GM23338 (cell line): ENCODE measurements at regions not wholly inside any gene's neighbourhood (a gene's known extent, or its start where the extent isn't known, plus 50 kb on each side); places are given as distances from the start of the nearest gene placed in this dataset.

Experiments used
- ATAC-seq: fragments of 200-7000 bp; cut with Tn5 transposase; 3 replicates; pipeline ENCODE4 v1.9.1; 2020
- DNase-seq: peaks from one replicate; pipeline ENCODE4 v3.0.0-alpha.2; 2015; ENCODE audit warnings: low spot score
- H2AFZ ChIP-seq: fragments of 200-600 bp; sonication (generic); 2 replicates; pipeline ENCODE4 v1.8.0; 2016; ENCODE audit warnings: antibody characterized with exemption, mild to moderate bottlenecking, moderate library complexity
- H3F3A ChIP-seq: fragments of 200-600 bp; sonication (generic); replicated peaks from 2 replicates; pipeline ENCODE4 v1.8.0; 2017; ENCODE audit warnings: antibody characterized with exemption, mixed run types, low read depth
- H3K27ac ChIP-seq: fragments of 200-600 bp; sonication (generic); 2 replicates; pipeline ENCODE4 v1.6.1; 2016; ENCODE audit warnings: low read depth
- H3K27me3 ChIP-seq: fragments of 200-600 bp; sonication (generic); 2 replicates; pipeline ENCODE4 v1.8.0; 2016; ENCODE audit warnings: mild to moderate bottlenecking, mixed run types, moderate library complexity; ENCODE audit not compliant: insufficient read depth
- H3K36me3 ChIP-seq: fragments of 200-600 bp; sonication (generic); 2 replicates; pipeline ENCODE4 v1.8.0; 2016; ENCODE audit warnings: mild to moderate bottlenecking; ENCODE audit not compliant: insufficient read depth
- H3K4me1 ChIP-seq: fragments of 200-600 bp; sonication (generic); 2 replicates; pipeline ENCODE4 v1.8.0; 2016; ENCODE audit warnings: mild to moderate bottlenecking, moderate library complexity; ENCODE audit not compliant: insufficient read depth
- H3K4me2 ChIP-seq: fragments of 200-600 bp; sonication (generic); 2 replicates; pipeline ENCODE4 v1.7.1; 2017; ENCODE audit warnings: mixed run types
- H3K4me3 ChIP-seq: fragments of 200-600 bp; sonication (generic); 2 replicates; pipeline ENCODE4 v1.6.1; 2016; ENCODE audit warnings: mixed run types
- H3K79me2 ChIP-seq: fragments of 200-600 bp; sonication (generic); replicated peaks from 2 replicates; pipeline ENCODE4 v1.8.0; 2017; ENCODE audit warnings: mild to moderate bottlenecking; ENCODE audit not compliant: insufficient read depth
- H3K9me2 ChIP-seq: fragments of 200-600 bp; sonication (generic); 2 replicates; pipeline ENCODE4 v1.8.0; 2017; ENCODE audit not compliant: insufficient read depth
- H4K20me1 ChIP-seq: fragments of 200-600 bp; sonication (generic); replicated peaks from 2 replicates; pipeline ENCODE4 v1.8.0; 2017; ENCODE audit warnings: mild to moderate bottlenecking; ENCODE audit not compliant: insufficient read depth
- H3K27ac Mint-ChIP-seq: 2 replicates; pipeline ENCODE4 v1.8.0; 2020; ENCODE audit warnings: inconsistent platforms, mild to moderate bottlenecking, moderate library complexity, mixed read lengths
- H3K27me3 Mint-ChIP-seq: 3 replicates; pipeline ENCODE4 v1.8.0; 2022; ENCODE audit warnings: low read depth, mild to moderate bottlenecking, moderate library complexity, mixed read lengths, inconsistent platforms; ENCODE audit not compliant: insufficient read depth, poor library complexity
- H3K36me3 Mint-ChIP-seq: 3 replicates; pipeline ENCODE4 v1.8.0; 2021; ENCODE audit warnings: low read depth, mild to moderate bottlenecking, inconsistent platforms, moderate library complexity, mixed read lengths
- H3K4me1 Mint-ChIP-seq: 3 replicates; pipeline ENCODE4 v1.8.0; 2020; ENCODE audit warnings: mild to moderate bottlenecking, inconsistent platforms, mixed read lengths
- H3K4me3 Mint-ChIP-seq: 3 replicates; pipeline ENCODE4 v1.8.0; 2021; ENCODE audit warnings: moderate library complexity, mild to moderate bottlenecking, inconsistent platforms, mixed read lengths
- H3K9me3 Mint-ChIP-seq: 3 replicates; pipeline ENCODE4 v1.8.0; 2020; ENCODE audit warnings: moderate library complexity, mild to moderate bottlenecking, inconsistent platforms, mixed read lengths
- CTCF ChIP-seq, 2 experiments: fragments of 200-600 bp in 1 of 2; sonication (generic) in 1 of 2; conservative IDR thresholded peaks; 2 replicates each; pipeline versions ENCODE4 v1.5.1 to v1.6.1; 2016 to 2017; ENCODE audit warnings: antibody characterized with exemption in 2 of 2, low read depth in 2 of 2, mild to moderate bottlenecking in 2 of 2, moderate library complexity in 1 of 2
- ETS1 ChIP-seq: IDR thresholded peaks from 2 replicates; pipeline ENCODE4 v1.6.1; 2016; ENCODE audit warnings: antibody characterized with exemption
- EZH2 ChIP-seq: fragments of 200-600 bp; sonication (generic); IDR thresholded peaks from one replicate; pipeline ENCODE4 v1.8.0; 2017; ENCODE audit warnings: antibody characterized with exemption, mild to moderate bottlenecking, low read depth; ENCODE audit not compliant: unreplicated experiment
- EZH2phosphoT487 ChIP-seq: fragments of 200-600 bp; sonication (generic); IDR thresholded peaks from one replicate; pipeline ENCODE4 v1.8.1; 2018; ENCODE audit warnings: antibody characterized with exemption; ENCODE audit not compliant: unreplicated experiment
- JUNB ChIP-seq: IDR thresholded peaks from one replicate; pipeline ENCODE4 v1.6.1; 2016; ENCODE audit warnings: antibody characterized with exemption; ENCODE audit not compliant: unreplicated experiment
- NANOG ChIP-seq: IDR thresholded peaks from 2 replicates; pipeline ENCODE4 v1.6.1; 2016; ENCODE audit warnings: antibody characterized with exemption, borderline replicate concordance
- POLR2AphosphoS5 ChIP-seq: IDR thresholded peaks from 2 replicates; pipeline ENCODE4 v1.6.1; 2016; ENCODE audit warnings: antibody characterized with exemption, low read depth
- REST ChIP-seq: IDR thresholded peaks from one replicate; pipeline ENCODE4 v1.6.1; 2018; ENCODE audit warnings: antibody characterized with exemption; ENCODE audit not compliant: unreplicated experiment
- STAT1 ChIP-seq: IDR thresholded peaks from one replicate; pipeline ENCODE4 v1.6.1; 2016; ENCODE audit warnings: antibody characterized with exemption; ENCODE audit not compliant: unreplicated experiment
- ZNF331 ChIP-seq: fragments of 250-450 bp; sonication (Bioruptor Pico); IDR thresholded peaks from 2 replicates; pipeline ENCODE4 v1.5.0; 2020; ENCODE audit warnings: low read depth, mild to moderate bottlenecking, moderate library complexity

GRCh38 chr4:140289486-140289885, 84.0 kb upstream of the SCOC start:
- Mint-ChIP-seq H3K27ac (no peak overlapping the region), H3K27me3 (no peaks in the 10 kb centered on the region), H3K4me1 (no peaks in the 10 kb centered on the region), H3K4me3 (no peak overlapping the region), H3K36me3 (no peaks in the 10 kb centered on the region), H3K9me3 (no peaks in the 10 kb centered on the region)
- H2AFZ ChIP-seq: no peak overlapping the region
- H3K27me3 ChIP-seq: no peaks in the 10 kb centered on the region
- ATAC-seq (no peak), DNase-seq (no peak)
- 0 out of 2 replicates have a peak, but pooled peaks cover 4% of the 10 kb centered on the region for H3K9me2 ChIP-seq
- no peaks in the 10 kb centered on the region for H3K79me2 ChIP-seq
- no peak for TF ChIP-seq EZH2phosphoT487
- TF ChIP-seq ETS1: no peak
- no peak for TF ChIP-seq REST
- no peaks in the 10 kb centered on the region for H4K20me1 ChIP-seq
- H3K4me2 ChIP-seq: no peak overlapping the region
- H3K4me1 ChIP-seq: no peaks in the 10 kb centered on the region
- no peaks in the 10 kb centered on the region for H3K36me3 ChIP-seq
- peaks cover 20% of the 10 kb centered on the region for H3F3A ChIP-seq
- H3K4me3 ChIP-seq: no peak overlapping the region
- no peak overlapping the region for H3K27ac ChIP-seq

- Mint-ChIP-seq H3K27ac (no peak overlapping the region), H3K4me3 (no peak overlapping the region)
- no peak for TF ChIP-seq POLR2AphosphoS5
- TF ChIP-seq NANOG: no peak
- TF ChIP-seq ETS1: no peak
- no peak for TF ChIP-seq EZH2
- TF ChIP-seq STAT1: no peak
- no peak for TF ChIP-seq CTCF (conservative IDR thresholded peaks at IDR 0.05; ENCODE audit: low read depth in 2 of 2)
- TF ChIP-seq JUNB: no peak
- TF ChIP-seq EZH2phosphoT487: no peak
- TF ChIP-seq ZNF331 (CRISPR knock-in tag): no peak
Observed at GRCh38 chr4:140286456-140286855, 87.0 kb upstream of the SCOC start.

More at GRCh38 chr4:140286456-140286855, 87.0 kb upstream of the SCOC start:
- peaks cover 3% of the 10 kb centered on the region; the same call in 2 of the 3 replicates for H3K4me1 Mint-ChIP-seq
- Histone ChIP-seq H3K36me3 (no peaks in the 10 kb centered on the region), H3K9me2 (0 out of 2 replicates have a peak, but pooled peaks cover 4% of the 10 kb centered on the region), H3F3A (peaks cover 20% of the 10 kb centered on the region), H3K4me1 (0 out of 2 replicates have a peak, but pooled peaks cover 3% of the 10 kb centered on the region), H2AFZ (no peak overlapping the region), H3K27ac (no peak overlapping the region), H3K4me3 (no peak overlapping the region), H3K27me3 (no peaks in the 10 kb centered on the region), H4K20me1 (no peaks in the 10 kb centered on the region), H3K79me2 (no peaks in the 10 kb centered on the region), H3K4me2 (no peak overlapping the region)
- H3K36me3 Mint-ChIP-seq: no peaks in the 10 kb centered on the region
- no peaks in the 10 kb centered on the region for H3K9me3 Mint-ChIP-seq
- DNase-seq: no peak
- no peak for ATAC-seq
- H3K27me3 Mint-ChIP-seq: no peaks in the 10 kb centered on the region
